Esophagus muscularis mucosa (tissue), 3 donors: ENCODE measurements at regions not wholly inside any gene's neighbourhood (a gene's known extent, or its start where the extent isn't known, plus 50 kb on each side); places are given as distances from the start of the nearest gene placed in this dataset.
"Not testable (repeated sequence)": the region's sequence is repeated elsewhere in the genome, so short reads cannot be mapped to it uniquely, and the experiment has no call there.

Experiments
- POLR2A ChIP-seq: fragments of 450-650 bp; IDR thresholded peaks from one replicate; pipeline ENCODE4 v1.6.1; 2017; ENCODE audit warnings: antibody characterized with exemption, moderate library complexity, mild to moderate bottlenecking, low read depth
- POLR2AphosphoS5 ChIP-seq, 2 donors: sonication (generic); formaldehyde crosslinking; IDR thresholded peaks; one replicate each; pipeline ENCODE4 v1.6.1; 2017; ENCODE audit warnings: antibody characterized with exemption in 2 of 2
- TF ChIP-seq, protein P1 (sequence below), 3 experiments: fragments of 200-600 bp in 2 of 3; fragments of 450-650 bp in 1 of 3; sonication (generic) in 2 of 3; IDR thresholded peaks; one replicate each; pipeline ENCODE4 v1.5.1; 2017 to 2019; ENCODE audit warnings: antibody characterized with exemption in 3 of 3, mild to moderate bottlenecking in 2 of 3, moderate library complexity in 1 of 3

DNA sequence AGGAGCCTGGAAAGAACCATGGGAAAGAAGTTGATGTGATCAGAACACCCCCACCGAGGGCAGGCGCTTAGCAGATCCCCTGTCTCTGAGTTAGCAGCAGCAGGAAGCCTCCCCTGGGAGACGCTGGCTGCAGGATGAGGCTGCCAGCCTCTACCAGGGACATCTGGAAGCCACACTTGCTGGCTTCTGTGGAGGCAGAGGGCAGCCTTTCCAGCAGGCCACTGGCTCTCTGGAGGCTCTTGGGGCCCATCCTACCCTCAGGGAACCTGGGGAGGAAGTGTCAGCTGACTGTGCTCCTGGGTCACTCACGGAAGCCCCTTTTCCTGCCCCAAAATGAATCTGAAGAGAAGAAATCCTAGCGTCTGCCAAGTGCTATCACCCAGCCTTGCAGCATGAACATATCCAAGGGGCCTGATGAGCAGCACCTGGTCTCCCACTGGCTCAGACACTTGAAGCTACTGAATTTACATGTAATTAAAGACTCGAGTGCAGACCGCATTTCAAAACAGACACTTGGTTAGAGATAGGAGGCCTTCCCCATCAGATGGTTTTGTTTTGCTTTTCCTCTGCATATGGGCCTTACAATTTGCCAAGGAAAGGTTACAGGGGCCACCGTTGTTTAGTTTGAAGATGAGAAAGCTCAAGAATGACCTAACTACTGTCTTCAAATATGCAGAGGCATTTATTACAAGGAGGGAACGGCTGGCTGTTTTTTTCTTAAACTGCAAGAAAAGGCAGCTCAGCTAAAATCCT lies 142.1 kb downstream of the BCL2L11 start:
- TF ChIP-seq POLR2AphosphoS5 (IDR thresholded peaks at IDR 0.05); POLR2A: not testable (repeated sequence)
- TF ChIP-seq, protein P1, sequence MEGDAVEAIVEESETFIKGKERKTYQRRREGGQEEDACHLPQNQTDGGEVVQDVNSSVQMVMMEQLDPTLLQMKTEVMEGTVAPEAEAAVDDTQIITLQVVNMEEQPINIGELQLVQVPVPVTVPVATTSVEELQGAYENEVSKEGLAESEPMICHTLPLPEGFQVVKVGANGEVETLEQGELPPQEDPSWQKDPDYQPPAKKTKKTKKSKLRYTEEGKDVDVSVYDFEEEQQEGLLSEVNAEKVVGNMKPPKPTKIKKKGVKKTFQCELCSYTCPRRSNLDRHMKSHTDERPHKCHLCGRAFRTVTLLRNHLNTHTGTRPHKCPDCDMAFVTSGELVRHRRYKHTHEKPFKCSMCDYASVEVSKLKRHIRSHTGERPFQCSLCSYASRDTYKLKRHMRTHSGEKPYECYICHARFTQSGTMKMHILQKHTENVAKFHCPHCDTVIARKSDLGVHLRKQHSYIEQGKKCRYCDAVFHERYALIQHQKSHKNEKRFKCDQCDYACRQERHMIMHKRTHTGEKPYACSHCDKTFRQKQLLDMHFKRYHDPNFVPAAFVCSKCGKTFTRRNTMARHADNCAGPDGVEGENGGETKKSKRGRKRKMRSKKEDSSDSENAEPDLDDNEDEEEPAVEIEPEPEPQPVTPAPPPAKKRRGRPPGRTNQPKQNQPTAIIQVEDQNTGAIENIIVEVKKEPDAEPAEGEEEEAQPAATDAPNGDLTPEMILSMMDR (IDR thresholded peaks at IDR 0.05) = not testable (repeated sequence)
